ENCODE measurements at regions not wholly inside any gene's neighbourhood (a gene's known extent, or its start where the extent isn't known, plus 50 kb on each side); places are given as distances from the start of the nearest gene placed in this dataset.

DNA sequence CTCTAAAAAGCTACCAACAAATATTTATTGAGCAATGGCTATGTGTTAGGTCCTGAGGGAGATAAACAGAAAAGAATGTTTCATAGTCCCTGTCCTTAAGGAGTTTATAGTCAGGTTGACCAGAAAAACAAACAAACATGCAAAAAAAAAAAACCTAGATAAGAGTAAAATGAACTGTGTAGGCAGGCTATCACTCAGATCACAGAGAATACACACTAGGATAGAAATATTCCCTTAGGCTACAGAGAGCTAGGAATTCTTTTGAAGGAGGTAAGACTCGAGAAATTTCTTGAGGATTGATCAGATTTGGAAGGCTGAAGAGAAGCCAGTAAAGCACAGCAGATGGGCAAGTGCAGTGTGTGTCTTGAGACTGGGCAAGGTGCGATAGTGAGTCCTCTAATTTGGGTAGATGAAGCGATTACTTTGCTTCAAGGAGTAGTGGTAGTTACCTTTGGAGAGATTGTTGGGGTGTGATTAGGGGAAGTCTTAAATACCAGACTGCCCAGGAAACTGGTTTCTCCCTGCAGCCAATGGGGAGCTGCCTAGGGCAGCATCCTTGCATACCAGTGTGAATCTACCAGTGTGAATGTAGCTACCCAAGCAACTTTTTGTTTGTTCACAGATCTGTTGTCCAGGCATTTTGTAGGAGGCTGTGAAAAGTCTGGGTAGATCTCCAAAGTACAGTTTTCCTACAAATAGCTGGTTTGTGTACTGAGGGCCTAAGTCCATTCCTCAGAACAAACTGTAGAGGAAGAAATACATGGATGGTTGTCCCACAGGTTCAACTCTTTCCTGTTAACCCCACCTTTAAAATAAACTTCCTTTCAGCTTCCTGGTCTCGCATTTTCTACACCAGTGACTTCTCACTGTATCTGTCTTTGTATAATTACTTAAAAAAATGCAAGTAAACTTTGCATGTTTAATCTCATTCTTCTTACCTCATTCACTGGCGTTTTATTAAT is 314.1 kb downstream of the KLF5 start:
- H3K79me2 ChIP-seq (replicated peaks; ENCODE audit: insufficient read depth, low read length): no peaks in the 10 kb centered on the region
- H3K27ac ChIP-seq (ENCODE audit: low read length): no peak overlapping the region
- no peak overlapping the region for H3K4me2 ChIP-seq (ENCODE audit: low read length)
- H3K36me3 ChIP-seq (ENCODE audit: insufficient read depth, low read length): no peaks in the 10 kb centered on the region
- H3K9me2 ChIP-seq (ENCODE audit: insufficient read depth, low read length): no peaks in the 10 kb centered on the region
- H4K20me1 ChIP-seq (ENCODE audit: insufficient read depth): no peaks in the 10 kb centered on the region
- H2AFZ ChIP-seq (ENCODE audit: low read depth, low read length): no peak overlapping the region
- H3K9ac ChIP-seq (ENCODE audit: low read length): no peak overlapping the region
- no peak overlapping the region for H3K4me3 ChIP-seq (ENCODE audit: low read length)
- no peaks in the 10 kb centered on the region for H3F3A ChIP-seq (ENCODE audit: insufficient read depth, low read length, poor library complexity, severe bottlenecking)
- no peaks in the 10 kb centered on the region for H3K27me3 ChIP-seq (ENCODE audit: insufficient read depth, low read depth, low read length)
- no peaks in the 10 kb centered on the region for H3K9me3 ChIP-seq (ENCODE audit: low read length)
- TF ChIP-seq SMC3 (conservative IDR thresholded peaks at IDR 0.05; ENCODE audit: poor library complexity) (no peak), EP300 (conservative IDR thresholded peaks at IDR 0.05; ENCODE audit: poor library complexity, severe bottlenecking) (no peak), POLR2AphosphoS5 (IDR thresholded peaks at IDR 0.05) (no peak), MXI1 (conservative IDR thresholded peaks at IDR 0.05; ENCODE audit: poor library complexity, severe bottlenecking) (no peak), RAD21 (conservative IDR thresholded peaks at IDR 0.05) (no peak), TAF1 (IDR thresholded peaks at IDR 0.05; ENCODE audit: low read depth) (no peak), EZH2 (IDR thresholded peaks at IDR 0.05; ENCODE audit: borderline replicate concordance, insufficient read depth, low read length, poor library complexity, severe bottlenecking) (no peak)
- TF ChIP-seq, protein P1, sequence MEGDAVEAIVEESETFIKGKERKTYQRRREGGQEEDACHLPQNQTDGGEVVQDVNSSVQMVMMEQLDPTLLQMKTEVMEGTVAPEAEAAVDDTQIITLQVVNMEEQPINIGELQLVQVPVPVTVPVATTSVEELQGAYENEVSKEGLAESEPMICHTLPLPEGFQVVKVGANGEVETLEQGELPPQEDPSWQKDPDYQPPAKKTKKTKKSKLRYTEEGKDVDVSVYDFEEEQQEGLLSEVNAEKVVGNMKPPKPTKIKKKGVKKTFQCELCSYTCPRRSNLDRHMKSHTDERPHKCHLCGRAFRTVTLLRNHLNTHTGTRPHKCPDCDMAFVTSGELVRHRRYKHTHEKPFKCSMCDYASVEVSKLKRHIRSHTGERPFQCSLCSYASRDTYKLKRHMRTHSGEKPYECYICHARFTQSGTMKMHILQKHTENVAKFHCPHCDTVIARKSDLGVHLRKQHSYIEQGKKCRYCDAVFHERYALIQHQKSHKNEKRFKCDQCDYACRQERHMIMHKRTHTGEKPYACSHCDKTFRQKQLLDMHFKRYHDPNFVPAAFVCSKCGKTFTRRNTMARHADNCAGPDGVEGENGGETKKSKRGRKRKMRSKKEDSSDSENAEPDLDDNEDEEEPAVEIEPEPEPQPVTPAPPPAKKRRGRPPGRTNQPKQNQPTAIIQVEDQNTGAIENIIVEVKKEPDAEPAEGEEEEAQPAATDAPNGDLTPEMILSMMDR (IDR thresholded peaks at IDR 0.05; ENCODE audit: poor library complexity, severe bottlenecking): no peak
- TF ChIP-seq, protein P2, sequence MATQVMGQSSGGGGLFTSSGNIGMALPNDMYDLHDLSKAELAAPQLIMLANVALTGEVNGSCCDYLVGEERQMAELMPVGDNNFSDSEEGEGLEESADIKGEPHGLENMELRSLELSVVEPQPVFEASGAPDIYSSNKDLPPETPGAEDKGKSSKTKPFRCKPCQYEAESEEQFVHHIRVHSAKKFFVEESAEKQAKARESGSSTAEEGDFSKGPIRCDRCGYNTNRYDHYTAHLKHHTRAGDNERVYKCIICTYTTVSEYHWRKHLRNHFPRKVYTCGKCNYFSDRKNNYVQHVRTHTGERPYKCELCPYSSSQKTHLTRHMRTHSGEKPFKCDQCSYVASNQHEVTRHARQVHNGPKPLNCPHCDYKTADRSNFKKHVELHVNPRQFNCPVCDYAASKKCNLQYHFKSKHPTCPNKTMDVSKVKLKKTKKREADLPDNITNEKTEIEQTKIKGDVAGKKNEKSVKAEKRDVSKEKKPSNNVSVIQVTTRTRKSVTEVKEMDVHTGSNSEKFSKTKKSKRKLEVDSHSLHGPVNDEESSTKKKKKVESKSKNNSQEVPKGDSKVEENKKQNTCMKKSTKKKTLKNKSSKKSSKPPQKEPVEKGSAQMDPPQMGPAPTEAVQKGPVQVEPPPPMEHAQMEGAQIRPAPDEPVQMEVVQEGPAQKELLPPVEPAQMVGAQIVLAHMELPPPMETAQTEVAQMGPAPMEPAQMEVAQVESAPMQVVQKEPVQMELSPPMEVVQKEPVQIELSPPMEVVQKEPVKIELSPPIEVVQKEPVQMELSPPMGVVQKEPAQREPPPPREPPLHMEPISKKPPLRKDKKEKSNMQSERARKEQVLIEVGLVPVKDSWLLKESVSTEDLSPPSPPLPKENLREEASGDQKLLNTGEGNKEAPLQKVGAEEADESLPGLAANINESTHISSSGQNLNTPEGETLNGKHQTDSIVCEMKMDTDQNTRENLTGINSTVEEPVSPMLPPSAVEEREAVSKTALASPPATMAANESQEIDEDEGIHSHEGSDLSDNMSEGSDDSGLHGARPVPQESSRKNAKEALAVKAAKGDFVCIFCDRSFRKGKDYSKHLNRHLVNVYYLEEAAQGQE (IDR thresholded peaks at IDR 0.05; ENCODE audit: borderline replicate concordance): no peak

DNA sequence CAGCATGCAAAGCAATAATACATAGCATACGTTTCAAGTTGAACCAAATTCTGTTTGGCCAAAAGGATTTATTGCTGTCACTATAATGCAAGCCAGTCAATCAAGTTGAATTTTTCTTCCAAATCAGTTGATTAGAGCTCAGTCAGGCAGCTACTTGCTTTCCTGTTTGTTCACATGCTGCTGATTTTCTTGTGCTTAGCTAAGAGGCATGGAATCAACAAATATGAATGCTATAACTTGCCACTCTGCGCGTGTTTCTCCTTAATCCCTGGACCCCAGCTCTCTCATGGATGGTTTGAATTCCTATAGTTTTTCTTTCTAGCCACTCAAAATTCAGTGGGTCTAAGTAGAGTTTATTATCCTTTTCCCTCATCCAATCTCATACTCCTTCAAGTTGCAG is 311.3 kb downstream of the KLF5 start:
- Histone ChIP-seq H3K9me3 (ENCODE audit: low read length) (no peaks in the 10 kb centered on the region), H3K4me2 (ENCODE audit: low read length) (no peak overlapping the region), H2AFZ (ENCODE audit: low read depth, low read length) (no peak overlapping the region), H3K9ac (ENCODE audit: low read length) (no peak overlapping the region), H3K36me3 (ENCODE audit: insufficient read depth, low read length) (no peaks in the 10 kb centered on the region), H3K27me3 (ENCODE audit: insufficient read depth, low read depth, low read length) (no peaks in the 10 kb centered on the region), H3K4me3 (ENCODE audit: low read length) (no peak overlapping the region), H3K9me2 (ENCODE audit: insufficient read depth, low read length) (no peaks in the 10 kb centered on the region), H3F3A (ENCODE audit: insufficient read depth, low read length, poor library complexity, severe bottlenecking) (no peaks in the 10 kb centered on the region), H3K79me2 (replicated peaks; ENCODE audit: insufficient read depth, low read length) (no peaks in the 10 kb centered on the region), H3K27ac (ENCODE audit: low read length) (no peak overlapping the region), H4K20me1 (ENCODE audit: insufficient read depth) (no peaks in the 10 kb centered on the region)
- TF ChIP-seq TAF1 (IDR thresholded peaks at IDR 0.05; ENCODE audit: low read depth): no peak
- TF ChIP-seq MXI1 (conservative IDR thresholded peaks at IDR 0.05; ENCODE audit: poor library complexity, severe bottlenecking): no peak
- no peak for TF ChIP-seq EZH2 (IDR thresholded peaks at IDR 0.05; ENCODE audit: borderline replicate concordance, insufficient read depth, low read length, poor library complexity, severe bottlenecking)
- no peak for TF ChIP-seq EP300 (conservative IDR thresholded peaks at IDR 0.05; ENCODE audit: poor library complexity, severe bottlenecking)
- TF ChIP-seq, protein P1 (IDR thresholded peaks at IDR 0.05; ENCODE audit: poor library complexity, severe bottlenecking): no peak
- TF ChIP-seq, protein P2 (IDR thresholded peaks at IDR 0.05; ENCODE audit: borderline replicate concordance): no peak

Measured in neural cell (in vitro differentiated cells).